Suprapubic skin (tissue), 4 donors: ENCODE measurements at regions not wholly inside any gene's neighbourhood (a gene's known extent, or its start where the extent isn't known, plus 50 kb on each side); places are given as distances from the start of the nearest gene placed in this dataset.

ENCODE experiments used
- CTCF ChIP-seq, 2 donors: fragments of 200-600 bp in 1 of 2; fragments of 450-650 bp in 1 of 2; sonication (generic) in 1 of 2; IDR thresholded peaks; one replicate each; pipeline ENCODE4 v1.5.1; 2016 to 2019; ENCODE audit warnings: antibody characterized with exemption in 2 of 2, mild to moderate bottlenecking in 1 of 2, moderate library complexity in 1 of 2
- EP300 ChIP-seq: sonication (generic); formaldehyde crosslinking; IDR thresholded peaks from one replicate; pipeline ENCODE4 v1.6.1; 2017; ENCODE audit warnings: antibody characterized with exemption
- POLR2A ChIP-seq, 2 donors: fragments of 450-650 bp; IDR thresholded peaks; one replicate each; pipeline ENCODE4 v1.6.1; 2017; ENCODE audit warnings: antibody characterized with exemption in 2 of 2, mild to moderate bottlenecking in 2 of 2, moderate library complexity in 2 of 2
- POLR2AphosphoS5 ChIP-seq, 3 donors: sonication (generic); formaldehyde crosslinking; IDR thresholded peaks; one replicate each; pipeline ENCODE4 v1.6.1; 2017; ENCODE audit warnings: antibody characterized with exemption in 3 of 3

- no peak for TF ChIP-seq POLR2AphosphoS5 (IDR thresholded peaks at IDR 0.05)
- no peak for TF ChIP-seq CTCF (IDR thresholded peaks at IDR 0.05)
- no peak for TF ChIP-seq POLR2A (IDR thresholded peaks at IDR 0.05)
- TF ChIP-seq EP300 = no peak
Measured at GRCh38 chr5:163580516-163580915, 75.1 kb downstream of the MAT2B start.
